ENCODE measurements at regions not wholly inside any gene's neighbourhood (a gene's known extent, or its start where the extent isn't known, plus 50 kb on each side); places are given as distances from the start of the nearest gene placed in this dataset.
A peak's percentile ranks its signal among the peaks of the same experiment; 100 is the strongest.

- DNase-seq (ENCODE audit: low read depth), result no peak
Observed at GRCh38 chr5:34535433-34535832, 120.7 kb upstream of the RAI14 start.

GRCh38 chr5:34535944-34536623 lies 120.0 kb upstream of the RAI14 start:
- Histone ChIP-seq H3K36me3 (ENCODE audit: control insufficient read depth, insufficient read depth, low read length) (no peaks in the 10 kb centered on the region), H3K27me3 (ENCODE audit: control insufficient read depth, insufficient read depth, low read length) (no peaks in the 10 kb centered on the region), H3K4me3 (ENCODE audit: low read depth, low read length) (no peak overlapping the region)
- DNase-seq (ENCODE audit: low read depth), result no peak
- ChIA-PET CTCF (interaction anchor here (5.1 kb wide), 1 partner anchor 13 kb away, joined by 32 read pairs; no protein-coding TSS in a partner anchor), POLR2A (no interaction called here)
- no peak for TF ChIP-seq CTCF (IDR thresholded peaks at IDR 0.05; ENCODE audit: insufficient read depth, low read depth, low read length)

More at GRCh38 chr5:34535433-34535832, 120.7 kb upstream of the RAI14 start:
- CTCF ChIA-PET, result interaction anchor here (5.1 kb wide), 1 partner anchor 13 kb away, joined by 32 read pairs; no protein-coding TSS in a partner anchor
- no peaks in the 10 kb centered on the region for H3K27me3 ChIP-seq (ENCODE audit: control insufficient read depth, insufficient read depth, low read length)
- POLR2A ChIA-PET, result no interaction called here
- no peak overlapping the region for H3K4me3 ChIP-seq (ENCODE audit: low read depth, low read length)
- TF ChIP-seq CTCF (IDR thresholded peaks at IDR 0.05; ENCODE audit: insufficient read depth, low read depth, low read length), result no peak
- H3K36me3 ChIP-seq (ENCODE audit: control insufficient read depth, insufficient read depth, low read length), result no peaks in the 10 kb centered on the region

- ChIA-PET CTCF (interaction anchor here (1.5 kb wide), 1 partner anchor 13 kb away, joined by 3 read pairs; no protein-coding TSS in a partner anchor), POLR2A (no interaction called here)
- H3K36me3 ChIP-seq (ENCODE audit: control insufficient read depth, insufficient read depth, low read length), result no peaks in the 10 kb centered on the region
- TF ChIP-seq CTCF (IDR thresholded peaks at IDR 0.05; ENCODE audit: insufficient read depth, low read depth, low read length), result no peak
- no peak overlapping the region for H3K4me3 ChIP-seq (ENCODE audit: low read depth, low read length)
- no peaks in the 10 kb centered on the region for H3K27me3 ChIP-seq (ENCODE audit: control insufficient read depth, insufficient read depth, low read length)
- DNase-seq (ENCODE audit: low read depth), result no peak
Observed at GRCh38 chr5:34536699-34537098, 119.4 kb upstream of the RAI14 start.

GRCh38 chr5:34538026-34538672 lies 118.0 kb upstream of the RAI14 start:
- Histone ChIP-seq H3K36me3 (ENCODE audit: control insufficient read depth, insufficient read depth, low read length) (no peaks in the 10 kb centered on the region), H3K27me3 (ENCODE audit: control insufficient read depth, insufficient read depth, low read length) (no peaks in the 10 kb centered on the region), H3K4me3 (ENCODE audit: low read depth, low read length) (no peak overlapping the region)
- DNase-seq (ENCODE audit: low read depth), result no peak
- 0 out of 2 replicates have a peak, but pooled peaks have one; percentile 7 for TF ChIP-seq CTCF (IDR thresholded peaks at IDR 0.05; ENCODE audit: insufficient read depth, low read depth, low read length)
- ChIA-PET CTCF (interaction anchor here (0.7 to 1.5 kb wide), 6 partner anchors 14 to 382 kb away, joined by 3 to 5 read pairs (median 3); no protein-coding TSS in a partner anchor), POLR2A (no interaction called here)

- Histone ChIP-seq H3K36me3 (ENCODE audit: control insufficient read depth, insufficient read depth, low read length) (no peaks in the 10 kb centered on the region), H3K27me3 (ENCODE audit: control insufficient read depth, insufficient read depth, low read length) (no peaks in the 10 kb centered on the region), H3K4me3 (ENCODE audit: low read depth, low read length) (no peak overlapping the region)
- no peak for DNase-seq (ENCODE audit: low read depth)
- ChIA-PET CTCF (interaction anchor here (1.1 to 1.3 kb wide), 2 partner anchors 21 to 48 kb away, joined by 3 to 4 read pairs; no protein-coding TSS in a partner anchor), POLR2A (no interaction called here)
- TF ChIP-seq CTCF (IDR thresholded peaks at IDR 0.05; ENCODE audit: insufficient read depth, low read depth, low read length), result no peak
Observed at GRCh38 chr5:34539183-34539582, 116.9 kb upstream of the RAI14 start.

All from BJ (cell line).